DMS 273 (cell line): ENCODE measurements at regions not wholly inside any gene's neighbourhood (a gene's known extent, or its start where the extent isn't known, plus 50 kb on each side); places are given as distances from the start of the nearest gene placed in this dataset.

ENCODE experiments used
- DNase-seq: peaks from one replicate; lab custom pipeline; 2025; ENCODE audit not compliant: unreplicated experiment; lab: John Stamatoyannopoulos, UW

GRCh38 chr12:74794522-74794921, 256.9 kb downstream of the ATXN7L3B start:
- DNase-seq: no peak

GRCh38 chr12:74801625-74802024, 264.0 kb downstream of the ATXN7L3B start:
- DNase-seq: no peak

- peak; percentile 2 for DNase-seq
Observed at GRCh38 chr12:74816398-74817175, 279.0 kb downstream of the ATXN7L3B start.

- no peak for DNase-seq
Observed at GRCh38 chr12:74817499-74817898, 279.9 kb downstream of the ATXN7L3B start.

GRCh38 chr12:74818412-74818811, 280.8 kb downstream of the ATXN7L3B start:
- DNase-seq: no peak

GRCh38 chr12:74820324-74820723, 282.7 kb downstream of the ATXN7L3B start:
- DNase-seq: no peak

GRCh38 chr12:74836567-74836966, 298.9 kb downstream of the ATXN7L3B start:
- DNase-seq: no peak

- DNase-seq: no peak
Observed at GRCh38 chr12:74846116-74846515, 308.5 kb downstream of the ATXN7L3B start.

GRCh38 chr12:74847169-74847568, 309.5 kb downstream of the ATXN7L3B start:
- DNase-seq: no peak

- DNase-seq: no peak
Observed at GRCh38 chr12:74848006-74848405, 310.4 kb downstream of the ATXN7L3B start.

- no peak for DNase-seq
Observed at GRCh38 chr12:74849801-74850200, 312.2 kb downstream of the ATXN7L3B start.

GRCh38 chr12:74871817-74872216, 334.2 kb downstream of the ATXN7L3B start:
- DNase-seq: no peak

GRCh38 chr12:74885775-74886174, 323.9 kb downstream of the KCNC2 start:
- DNase-seq: no peak

- DNase-seq: no peak
Observed at GRCh38 chr12:74889073-74889472, 320.6 kb downstream of the KCNC2 start.

GRCh38 chr12:74889563-74890236, 319.9 kb downstream of the KCNC2 start:
- DNase-seq: no peak

- peak; percentile 38 for DNase-seq
Observed at GRCh38 chr12:74890237-74890599, 319.4 kb downstream of the KCNC2 start.

GRCh38 chr12:74891083-74891668, 318.5 kb downstream of the KCNC2 start:
- no peak for DNase-seq

- no peak for DNase-seq
Observed at GRCh38 chr12:74892057-74892633, 317.5 kb downstream of the KCNC2 start.

GRCh38 chr12:74896186-74896585, 313.5 kb downstream of the KCNC2 start:
- DNase-seq: no peak

GRCh38 chr12:74897425-74898211, 312.0 kb downstream of the KCNC2 start:
- no peak for DNase-seq
